ENCODE measurements at regions not wholly inside any gene's neighbourhood (a gene's known extent, or its start where the extent isn't known, plus 50 kb on each side); places are given as distances from the start of the nearest gene placed in this dataset.
"Not testable (repeated sequence)": the region's sequence is repeated elsewhere in the genome, so short reads cannot be mapped to it uniquely, and the experiment has no call there.

DNA sequence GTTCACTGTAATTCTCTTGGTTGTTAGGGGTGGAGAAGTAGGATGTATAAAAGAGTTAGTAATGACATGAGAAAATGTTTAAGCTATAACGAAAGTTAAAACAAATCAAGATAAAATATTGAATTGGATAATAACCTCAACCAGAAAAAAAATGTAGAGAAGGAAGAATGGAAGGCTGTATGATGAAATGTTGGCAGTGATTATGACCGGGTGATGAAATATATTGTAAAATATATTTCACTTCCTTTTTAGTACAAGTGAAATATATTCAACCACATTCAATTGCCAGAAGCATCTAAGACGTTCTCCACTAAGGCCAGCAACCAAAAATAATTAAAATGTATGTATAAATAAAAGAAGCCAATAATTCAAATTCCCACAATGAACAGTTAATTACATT lies 309.3 kb upstream of the FGF13 start:
- Mint-ChIP-seq H3K9me3 (peaks cover 22% of the 10 kb centered on the region), H3K4me3 (no peak overlapping the region), H3K36me3 (ENCODE audit: low read depth) (no peaks in the 10 kb centered on the region), H3K27me3 (ENCODE audit: low read depth, poor library complexity) (no peaks in the 10 kb centered on the region), H3K4me1 (no peaks in the 10 kb centered on the region), H3K27ac (no peak overlapping the region)
- TF ChIP-seq, protein P1, sequence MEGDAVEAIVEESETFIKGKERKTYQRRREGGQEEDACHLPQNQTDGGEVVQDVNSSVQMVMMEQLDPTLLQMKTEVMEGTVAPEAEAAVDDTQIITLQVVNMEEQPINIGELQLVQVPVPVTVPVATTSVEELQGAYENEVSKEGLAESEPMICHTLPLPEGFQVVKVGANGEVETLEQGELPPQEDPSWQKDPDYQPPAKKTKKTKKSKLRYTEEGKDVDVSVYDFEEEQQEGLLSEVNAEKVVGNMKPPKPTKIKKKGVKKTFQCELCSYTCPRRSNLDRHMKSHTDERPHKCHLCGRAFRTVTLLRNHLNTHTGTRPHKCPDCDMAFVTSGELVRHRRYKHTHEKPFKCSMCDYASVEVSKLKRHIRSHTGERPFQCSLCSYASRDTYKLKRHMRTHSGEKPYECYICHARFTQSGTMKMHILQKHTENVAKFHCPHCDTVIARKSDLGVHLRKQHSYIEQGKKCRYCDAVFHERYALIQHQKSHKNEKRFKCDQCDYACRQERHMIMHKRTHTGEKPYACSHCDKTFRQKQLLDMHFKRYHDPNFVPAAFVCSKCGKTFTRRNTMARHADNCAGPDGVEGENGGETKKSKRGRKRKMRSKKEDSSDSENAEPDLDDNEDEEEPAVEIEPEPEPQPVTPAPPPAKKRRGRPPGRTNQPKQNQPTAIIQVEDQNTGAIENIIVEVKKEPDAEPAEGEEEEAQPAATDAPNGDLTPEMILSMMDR (IDR thresholded peaks at IDR 0.05) = no peak
- DNase-seq = no peak

DNA sequence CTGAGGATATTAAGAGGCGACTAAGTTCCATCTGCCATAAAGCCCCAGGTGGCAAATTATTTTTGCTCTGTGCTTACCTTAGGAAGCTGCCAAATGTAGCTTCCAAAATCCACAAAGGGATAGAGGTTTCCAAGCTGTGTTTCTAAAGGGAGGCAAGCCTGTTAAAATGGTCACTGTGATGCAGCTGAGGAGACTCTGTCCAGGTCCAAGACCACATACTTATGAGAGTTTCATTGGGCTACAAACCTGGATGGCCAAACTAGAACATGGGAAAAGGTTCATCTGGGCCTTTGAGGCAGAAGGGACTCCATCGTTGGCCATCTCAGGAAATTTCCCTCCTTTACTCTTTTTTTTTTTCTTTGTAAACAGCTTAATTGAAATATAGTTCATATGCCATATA lies 306.9 kb upstream of the FGF13 start:
- H3K4me3 Mint-ChIP-seq = no peak overlapping the region
- no peak overlapping the region for H3K27ac Mint-ChIP-seq
- TF ChIP-seq, protein P1 (IDR thresholded peaks at IDR 0.05) = no peak
- H3K9me3 Mint-ChIP-seq = peaks cover 46% of the 10 kb centered on the region
- no peak for DNase-seq
- no peaks in the 10 kb centered on the region for H3K36me3 Mint-ChIP-seq (ENCODE audit: low read depth)
- H3K4me1 Mint-ChIP-seq = no peaks in the 10 kb centered on the region
- H3K27me3 Mint-ChIP-seq (ENCODE audit: low read depth, poor library complexity) = no peaks in the 10 kb centered on the region

DNA sequence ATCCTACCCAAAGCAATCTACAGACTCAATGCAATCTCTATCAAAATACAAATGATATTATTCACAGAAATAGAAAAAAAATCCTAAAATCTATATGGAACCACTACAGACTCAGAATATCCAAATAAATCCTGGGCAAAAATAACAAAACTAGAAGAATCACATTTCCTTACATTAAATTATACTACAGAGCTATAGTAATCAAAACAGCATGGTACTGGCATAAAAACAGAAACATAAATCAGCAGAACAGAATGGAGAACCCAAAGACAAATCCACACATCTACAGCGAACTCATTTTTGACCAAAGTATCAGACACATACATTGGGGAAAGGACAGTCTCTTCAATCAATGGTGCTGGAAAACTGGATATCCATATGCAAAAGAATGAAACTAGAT lies 304.1 kb upstream of the FGF13 start:
- Mint-ChIP-seq H3K4me3 (no peak overlapping the region), H3K36me3 (ENCODE audit: low read depth) (no peaks in the 10 kb centered on the region), H3K27ac (no peak overlapping the region), H3K27me3 (ENCODE audit: low read depth, poor library complexity) (no peaks in the 10 kb centered on the region), H3K9me3 (peaks cover 65% of the 10 kb centered on the region), H3K4me1 (no peaks in the 10 kb centered on the region)
- TF ChIP-seq, protein P1 (IDR thresholded peaks at IDR 0.05) = no peak
- DNase-seq = no peak

DNA sequence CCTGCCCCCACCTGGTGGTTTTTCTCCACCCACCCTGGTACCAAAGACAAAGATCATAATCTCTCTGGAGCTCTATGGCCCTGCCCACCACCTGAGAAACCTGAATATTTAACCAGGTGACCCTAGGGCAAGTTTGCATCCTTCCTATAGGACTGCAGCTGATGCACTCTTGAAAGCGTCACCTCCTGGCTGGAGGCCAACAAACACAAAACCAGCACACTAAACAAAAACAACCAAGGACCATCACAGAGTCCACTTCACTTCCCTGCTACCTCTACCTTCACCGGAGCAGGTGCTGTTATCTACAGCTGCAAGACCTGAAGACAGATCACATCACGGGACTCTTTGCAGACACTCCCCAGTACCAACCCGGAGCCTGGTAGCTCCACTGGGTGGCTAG lies 296.7 kb upstream of the FGF13 start:
- Mint-ChIP-seq H3K36me3 (ENCODE audit: low read depth) (no peaks in the 10 kb centered on the region), H3K27me3 (ENCODE audit: low read depth, poor library complexity) (peaks cover 3% of the 10 kb centered on the region), H3K4me3 (no peak overlapping the region), H3K27ac (no peak overlapping the region), H3K9me3 (peaks cover 58% of the 10 kb centered on the region), H3K4me1 (no peaks in the 10 kb centered on the region)
- TF ChIP-seq, protein P1 (IDR thresholded peaks at IDR 0.05) = no peak
- no peak for DNase-seq

DNA sequence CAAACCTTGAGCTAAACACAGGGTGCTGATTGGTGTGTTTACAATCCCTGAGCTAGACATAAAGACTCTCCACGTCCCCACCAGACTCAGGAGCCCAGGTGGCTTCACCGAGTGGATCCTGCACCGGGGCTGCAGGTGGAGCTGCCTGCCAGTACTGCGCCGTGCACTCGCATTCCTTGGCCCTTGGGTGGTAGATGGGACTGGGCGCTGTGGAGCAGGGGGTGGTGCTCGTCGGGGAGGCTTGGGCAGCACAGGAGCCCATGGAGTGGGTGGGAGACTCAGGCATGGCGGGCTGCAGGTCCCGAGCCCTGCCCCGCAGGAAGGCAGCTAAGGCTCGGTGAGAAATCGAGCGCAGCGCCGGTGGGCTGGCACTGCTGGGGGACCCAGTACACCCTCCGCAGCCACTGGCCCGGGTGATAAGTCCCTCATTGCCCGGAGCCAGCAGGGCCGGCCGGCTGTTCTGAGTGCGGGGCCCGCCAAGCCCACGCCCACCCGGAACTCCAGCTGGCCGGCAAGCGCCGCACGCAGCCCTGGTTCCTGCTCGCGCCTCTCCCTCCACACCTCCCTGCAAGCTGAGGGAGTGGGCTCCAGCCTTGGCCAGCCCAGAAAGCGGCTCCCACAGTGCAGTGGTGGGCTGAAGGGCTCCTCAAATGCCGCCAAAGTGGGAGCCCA lies 292.5 kb upstream of the FGF13 start:
- DNase-seq; H3K27me3 Mint-ChIP-seq (ENCODE audit: low read depth, poor library complexity); H3K27ac Mint-ChIP-seq; H3K36me3 Mint-ChIP-seq (ENCODE audit: low read depth); H3K4me1 Mint-ChIP-seq; H3K4me3 Mint-ChIP-seq: not testable (repeated sequence)
- H3K9me3 Mint-ChIP-seq = peaks cover 57% of the 10 kb centered on the region

DNA sequence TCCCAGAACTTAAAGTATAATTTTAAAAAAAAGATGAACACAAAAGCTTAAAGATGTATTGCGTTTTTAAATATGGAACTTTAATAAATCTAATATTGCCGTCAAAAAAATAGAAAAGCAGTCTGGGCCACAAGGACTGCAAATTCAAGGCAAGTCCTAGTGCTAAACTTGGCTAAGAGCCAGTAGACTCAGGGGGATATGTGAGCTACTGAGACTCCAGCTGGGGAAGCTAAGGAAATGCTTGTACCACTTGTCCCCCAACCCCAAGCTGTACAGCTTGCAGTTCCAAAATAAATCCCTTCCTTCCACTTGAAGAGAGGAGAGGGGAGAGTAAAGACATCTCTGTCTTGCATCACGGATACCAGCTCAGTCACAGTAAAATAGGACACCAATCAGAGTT lies 290.8 kb upstream of the FGF13 start:
- Mint-ChIP-seq H3K27ac (no peak overlapping the region), H3K9me3 (peaks cover 55% of the 10 kb centered on the region), H3K4me1 (no peaks in the 10 kb centered on the region), H3K27me3 (ENCODE audit: low read depth, poor library complexity) (peaks cover 9% of the 10 kb centered on the region), H3K36me3 (ENCODE audit: low read depth) (no peaks in the 10 kb centered on the region), H3K4me3 (no peak overlapping the region)
- DNase-seq = no peak
- TF ChIP-seq, protein P1 (IDR thresholded peaks at IDR 0.05) = no peak
